HepG2 (cell line): ENCODE measurements at regions not wholly inside any gene's neighbourhood (a gene's known extent, or its start where the extent isn't known, plus 50 kb on each side); places are given as distances from the start of the nearest gene placed in this dataset.

ENCODE experiments used
- ATAC-seq: fragments of 200-7000 bp; cut with Tn5 transposase; 3 replicates; pipeline ENCODE4 v1.9.1; 2020; ENCODE audit warnings: mild to moderate bottlenecking, moderate library complexity
- BruUV-seq: library from RNA; stranded (reverse); fragments of 400-500 nt; replicated peaks from 2 replicates; lab custom pipeline; 2021; lab: Mats Ljungman, UMichigan
- CTCF ChIA-PET: fragments of 300-600 bp; formaldehyde crosslinking; extraction: SDS; loops from one replicate; lab custom pipeline; 2021; ENCODE audit warnings: low total read pairs, inconsistent platforms, low intra/inter-chr PET ratio; lab: Yijun Ruan, JAX
- POLR2A ChIA-PET: fragments of 350-600 bp; sonication (Branson Sonifier 250); formaldehyde crosslinking; loops from one replicate; lab custom pipeline; 2020; ENCODE audit warnings: antibody characterized with exemption, inconsistent platforms; lab: Yijun Ruan, JAX
- DNase-seq: peaks from one replicate; pipeline ENCODE4 v3.0.0-alpha.2; 2015; ENCODE audit warnings: low spot score
- FAIRE-seq: peaks from 3 replicates; lab custom pipeline; 2011; peaks lifted over from hg19 to GRCh38; lab: Jason Lieb, UNC
- H2AFZ ChIP-seq: one replicate; pipeline ENCODE4 v1.6.1; 2011; ENCODE audit warnings: low read length, inconsistent platforms
- H3K27ac ChIP-seq: fragments of 300-600 bp; 3 replicates; pipeline ENCODE4 v1.8.0; 2011; ENCODE audit warnings: mixed run types, mild to moderate bottlenecking, mixed read lengths, low read length, inconsistent platforms; ENCODE audit not compliant: insufficient read depth; ENCODE audit errors: extremely low read length
- H3K27me3 ChIP-seq, 2 experiments: fragments of 200-600 bp in 1 of 2; 2 replicates in 1 of 2; 3 replicates in 1 of 2; pipeline versions ENCODE4 v1.6.0 to v1.8.0; 2011; ENCODE audit warnings: low read length in 2 of 2, mild to moderate bottlenecking in 2 of 2, moderate library complexity in 2 of 2, inconsistent platforms in 1 of 2; ENCODE audit not compliant: insufficient read depth in 2 of 2, control insufficient read depth in 1 of 2
- H3K36me3 ChIP-seq, 2 experiments: fragments of 200-600 bp in 1 of 2; replicated peaks in 1 of 2; 2 replicates in 1 of 2; 3 replicates in 1 of 2; pipeline versions ENCODE4 v1.5.1 to v1.8.0; 2011; ENCODE audit warnings: low read length in 2 of 2, inconsistent platforms in 1 of 2; ENCODE audit not compliant: insufficient read depth in 2 of 2, control insufficient read depth in 1 of 2
- H3K4me1 ChIP-seq: 2 replicates; pipeline ENCODE4 v1.5.1; 2012; ENCODE audit warnings: low read length, inconsistent platforms; ENCODE audit not compliant: insufficient read depth
- H3K4me2 ChIP-seq: 2 replicates; pipeline ENCODE4 v1.6.0; 2011; ENCODE audit warnings: low read depth, low read length, inconsistent platforms
- H3K4me3 ChIP-seq, 3 experiments: fragments of 200-600 bp in 1 of 3; sonication (generic), shearing (Covaris generic) in 1 of 3; replicated peaks in 1 of 3; 2 replicates each; pipeline ENCODE4 v1.5.1; 2011 to 2016; ENCODE audit warnings: low read length in 3 of 3, inconsistent platforms in 2 of 3, low read depth in 2 of 3, mild to moderate bottlenecking in 2 of 3, control low read depth in 1 of 3, mixed read lengths in 1 of 3; ENCODE audit not compliant: insufficient read depth in 1 of 3
- H3K79me2 ChIP-seq: one replicate; pipeline ENCODE4 v1.6.1; 2011; ENCODE audit warnings: low read length, inconsistent platforms; ENCODE audit not compliant: insufficient read depth
- H3K9ac ChIP-seq: 2 replicates; pipeline ENCODE4 v1.6.0; 2011; ENCODE audit warnings: mild to moderate bottlenecking, low read depth, low read length, inconsistent platforms; ENCODE audit not compliant: insufficient read depth
- H3K9me3 ChIP-seq: 2 replicates; pipeline ENCODE4 v1.5.1; 2012; ENCODE audit warnings: mild to moderate bottlenecking, low read length
- H4K20me1 ChIP-seq: 2 replicates; pipeline ENCODE4 v1.6.0; 2011; ENCODE audit warnings: inconsistent platforms, mild to moderate bottlenecking, low read length, moderate library complexity; ENCODE audit not compliant: insufficient read depth
- FOXA3 ChIP-seq: IDR thresholded peaks from 2 replicates; pipeline ENCODE4 v1.6.1; 2016; ENCODE audit warnings: missing genetic modification reagents, missing compliant biosample characterization
- IRF9 ChIP-seq: sonication (generic); formaldehyde crosslinking; IDR thresholded peaks from 2 replicates; pipeline ENCODE4 v1.8.0; 2022; ENCODE audit warnings: missing genetic modification reagents, mild to moderate bottlenecking, borderline replicate concordance
- KAT7 ChIP-seq: IDR thresholded peaks from 2 replicates; pipeline ENCODE4 v1.6.1; 2018; ENCODE audit warnings: borderline replicate concordance, missing compliant biosample characterization
- KLF11 ChIP-seq: IDR thresholded peaks from 2 replicates; pipeline ENCODE4 v1.6.1; 2016; ENCODE audit warnings: missing compliant biosample characterization
- NFE2L1 ChIP-seq: sonication (generic); formaldehyde crosslinking; IDR thresholded peaks from 2 replicates; pipeline ENCODE4 v1.4.0; 2020; ENCODE audit warnings: missing genetic modification reagents, mild to moderate bottlenecking, borderline replicate concordance
- PRPF4 ChIP-seq: fragments of 200-400 bp; formaldehyde crosslinking; IDR thresholded peaks from 2 replicates; pipeline ENCODE4 v1.6.1; 2016; ENCODE audit warnings: low read length, low read depth; ENCODE audit not compliant: poor library complexity, severe bottlenecking
- RFX5 ChIP-seq: IDR thresholded peaks from 2 replicates; pipeline ENCODE4 v1.6.1; 2011; ENCODE audit warnings: low read depth, low read length, improper control_type of control experiment
- SALL1 ChIP-seq: sonication (generic); formaldehyde crosslinking; IDR thresholded peaks from 2 replicates; pipeline ENCODE4 v1.8.0; 2022; ENCODE audit warnings: mild to moderate bottlenecking, missing genetic modification reagents
- ZNF207 ChIP-seq: fragments of 450-650 bp; IDR thresholded peaks from 2 replicates; pipeline ENCODE4 v1.6.1; 2016; ENCODE audit warnings: antibody characterized with exemption, borderline replicate concordance
- ZNF3 ChIP-seq: IDR thresholded peaks from 2 replicates; pipeline ENCODE4 v1.7.0; 2017; ENCODE audit warnings: inconsistent platforms
- ZNF432 ChIP-seq: sonication (generic); formaldehyde crosslinking; IDR thresholded peaks from 2 replicates; pipeline ENCODE4 v1.5.0; 2020; ENCODE audit warnings: missing genetic modification reagents, mild to moderate bottlenecking, borderline replicate concordance
- ZNF589 ChIP-seq: sonication (generic); formaldehyde crosslinking; conservative IDR thresholded peaks from 2 replicates; pipeline ENCODE4 v1.8.0; 2022; ENCODE audit warnings: mild to moderate bottlenecking, moderate library complexity, missing genetic modification reagents
- ZSCAN30 ChIP-seq: sonication (generic); formaldehyde crosslinking; IDR thresholded peaks from 2 replicates; pipeline ENCODE4 v1.5.0; 2020; ENCODE audit warnings: mild to moderate bottlenecking, missing genetic modification reagents
- in situ Hi-C: cut with HindIII; loops from 2 replicates; pipeline ENCODE4 v1.10.0; 2017; ENCODE audit warnings: low pct_unique_long_range_greater_than_20kb; ENCODE audit not compliant: extremely low pct_ligation_motif_present
- intact Hi-C: fragments of 100-400 bp; cut with micrococcal nuclease; formaldehyde crosslinking; loops from one replicate; pipeline ENCODE4 v1.10.0; 2022; ENCODE audit not compliant: unreplicated experiment
- TF ChIP-seq, protein P1 (sequence below): sonication (generic); formaldehyde crosslinking; IDR thresholded peaks from 2 replicates; pipeline ENCODE4 v1.4.0; 2020; ENCODE audit warnings: missing genetic modification reagents
- TF ChIP-seq, protein P2 (sequence below): sonication (generic); formaldehyde crosslinking; IDR thresholded peaks from 2 replicates; pipeline ENCODE4 v1.5.0; 2020; ENCODE audit warnings: mild to moderate bottlenecking, missing genetic modification reagents, borderline replicate concordance

DNA sequence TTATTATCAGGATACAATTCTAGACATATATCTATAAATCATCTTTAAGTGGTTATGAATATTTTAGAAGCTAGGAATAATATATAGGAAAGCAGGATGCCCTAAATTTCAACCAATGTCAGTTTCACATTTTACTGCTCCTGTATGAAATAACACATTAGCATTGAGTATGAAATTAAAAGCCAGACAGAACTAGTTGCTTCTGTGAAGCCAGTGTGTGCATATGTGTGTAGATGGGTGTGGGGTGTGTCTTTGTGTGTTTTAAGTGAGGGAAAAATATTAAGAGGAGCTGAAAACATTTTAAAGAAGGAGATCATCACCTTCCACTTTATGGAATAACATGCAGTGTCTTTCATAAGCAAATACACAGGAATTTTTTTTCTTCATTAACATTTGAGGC, 271.4 kb upstream of the RORA start:
- in situ Hi-C loops: no loop called here
- POLR2A ChIA-PET: no interaction called here
- Histone ChIP-seq H4K20me1 (no peaks in the 10 kb centered on the region), H3K27ac (no peak overlapping the region), H3K9me3 (no peaks in the 10 kb centered on the region), H3K4me1 (peaks cover 7% of the 10 kb centered on the region; the same call in 1 of the 2 replicates), H2AFZ (no peak overlapping the region), H3K27me3 (no peaks in the 10 kb centered on the region; a peak in 1 of 5 replicates), H3K36me3 (no peaks in the 10 kb centered on the region), H3K9ac (no peak overlapping the region), H3K4me3 (no peak overlapping the region), H3K79me2 (no peaks in the 10 kb centered on the region), H3K4me2 (no peak overlapping the region)
- no peak for ATAC-seq
- intact Hi-C loops: no loop called here
- no peak for FAIRE-seq
- CTCF ChIA-PET: no interaction called here
- no TSS peak for BruUV-seq
- DNase-seq: no peak
- no peak for TF ChIP-seq FOXA3 (CRISPR knock-in tag)
- no peak for TF ChIP-seq ZNF3 (CRISPR knock-in tag)
- no peak for TF ChIP-seq ZSCAN30 (CRISPR knock-in tag)
- TF ChIP-seq ZNF207: no peak
- TF ChIP-seq PRPF4: no peak
- no peak for TF ChIP-seq SALL1
- no peak for TF ChIP-seq NFE2L1 (CRISPR knock-in tag)
- no peak for TF ChIP-seq RFX5
- TF ChIP-seq KLF11: no peak
- TF ChIP-seq IRF9: no peak
- no peak for TF ChIP-seq ZNF432 (CRISPR knock-in tag)
- TF ChIP-seq, protein P1, sequence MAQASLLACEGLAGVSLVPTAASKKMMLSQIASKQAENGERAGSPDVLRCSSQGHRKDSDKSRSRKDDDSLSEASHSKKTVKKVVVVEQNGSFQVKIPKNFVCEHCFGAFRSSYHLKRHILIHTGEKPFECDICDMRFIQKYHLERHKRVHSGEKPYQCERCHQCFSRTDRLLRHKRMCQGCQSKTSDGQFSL (CRISPR knock-in tag): no peak
- TF ChIP-seq ZNF589 (CRISPR knock-in tag): no peak
- no peak for TF ChIP-seq KAT7
- TF ChIP-seq, protein P2, sequence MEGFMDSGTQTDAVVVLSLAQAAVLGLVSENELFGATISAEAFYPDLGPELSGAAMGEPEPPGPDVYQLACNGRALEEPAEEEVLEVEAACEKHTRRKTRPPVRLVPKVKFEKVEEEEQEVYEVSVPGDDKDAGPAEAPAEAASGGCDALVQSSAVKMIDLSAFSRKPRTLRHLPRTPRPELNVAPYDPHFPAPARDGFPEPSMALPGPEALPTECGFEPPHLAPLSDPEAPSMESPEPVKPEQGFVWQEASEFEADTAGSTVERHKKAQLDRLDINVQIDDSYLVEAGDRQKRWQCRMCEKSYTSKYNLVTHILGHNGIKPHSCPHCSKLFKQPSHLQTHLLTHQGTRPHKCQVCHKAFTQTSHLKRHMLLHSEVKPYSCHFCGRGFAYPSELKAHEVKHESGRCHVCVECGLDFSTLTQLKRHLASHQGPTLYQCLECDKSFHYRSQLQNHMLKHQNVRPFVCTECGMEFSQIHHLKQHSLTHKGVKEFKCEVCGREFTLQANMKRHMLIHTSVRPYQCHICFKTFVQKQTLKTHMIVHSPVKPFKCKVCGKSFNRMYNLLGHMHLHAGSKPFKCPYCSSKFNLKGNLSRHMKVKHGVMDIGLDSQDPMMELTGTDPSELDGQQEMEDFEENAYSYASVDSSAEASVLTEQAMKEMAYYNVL (CRISPR knock-in tag): no peak
